ENCODE measurements at regions not wholly inside any gene's neighbourhood (a gene's known extent, or its start where the extent isn't known, plus 50 kb on each side); places are given as distances from the start of the nearest gene placed in this dataset.

DNA sequence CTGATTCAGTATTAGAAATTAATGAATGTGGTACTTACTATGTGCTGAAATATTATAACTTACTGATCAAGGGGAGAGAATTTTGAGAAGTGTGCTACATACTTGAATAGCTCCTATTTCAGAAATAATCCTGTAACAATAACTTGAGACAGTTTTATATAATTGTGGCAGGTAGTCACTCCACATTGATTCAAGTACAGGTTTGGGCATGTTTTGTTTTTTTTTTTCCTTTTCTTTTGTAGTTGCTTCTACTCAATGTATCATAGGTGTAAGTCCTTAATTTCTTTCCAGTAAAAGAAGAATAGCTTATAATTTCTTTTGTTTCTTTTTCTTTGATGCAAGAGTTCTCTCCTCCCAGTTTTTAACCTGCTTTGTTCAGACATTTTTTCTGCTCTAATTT is 86.1 kb upstream of the ADGRL2 start:
- DNase-seq (ENCODE audit: low read depth, low spot score) = no peak
- Mint-ChIP-seq H3K4me1 (no peaks in the 10 kb centered on the region), H3K4me3 (no peak overlapping the region), H3K27ac (ENCODE audit: unreplicated experiment) (no peak overlapping the region), H3K9me3 (no peaks in the 10 kb centered on the region), H3K36me3 (ENCODE audit: low read depth) (no peaks in the 10 kb centered on the region), H3K27me3 (ENCODE audit: low read depth) (no peaks in the 10 kb centered on the region)
- TF ChIP-seq, protein P1, sequence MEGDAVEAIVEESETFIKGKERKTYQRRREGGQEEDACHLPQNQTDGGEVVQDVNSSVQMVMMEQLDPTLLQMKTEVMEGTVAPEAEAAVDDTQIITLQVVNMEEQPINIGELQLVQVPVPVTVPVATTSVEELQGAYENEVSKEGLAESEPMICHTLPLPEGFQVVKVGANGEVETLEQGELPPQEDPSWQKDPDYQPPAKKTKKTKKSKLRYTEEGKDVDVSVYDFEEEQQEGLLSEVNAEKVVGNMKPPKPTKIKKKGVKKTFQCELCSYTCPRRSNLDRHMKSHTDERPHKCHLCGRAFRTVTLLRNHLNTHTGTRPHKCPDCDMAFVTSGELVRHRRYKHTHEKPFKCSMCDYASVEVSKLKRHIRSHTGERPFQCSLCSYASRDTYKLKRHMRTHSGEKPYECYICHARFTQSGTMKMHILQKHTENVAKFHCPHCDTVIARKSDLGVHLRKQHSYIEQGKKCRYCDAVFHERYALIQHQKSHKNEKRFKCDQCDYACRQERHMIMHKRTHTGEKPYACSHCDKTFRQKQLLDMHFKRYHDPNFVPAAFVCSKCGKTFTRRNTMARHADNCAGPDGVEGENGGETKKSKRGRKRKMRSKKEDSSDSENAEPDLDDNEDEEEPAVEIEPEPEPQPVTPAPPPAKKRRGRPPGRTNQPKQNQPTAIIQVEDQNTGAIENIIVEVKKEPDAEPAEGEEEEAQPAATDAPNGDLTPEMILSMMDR (conservative IDR thresholded peaks at IDR 0.05) = no peak

DNA sequence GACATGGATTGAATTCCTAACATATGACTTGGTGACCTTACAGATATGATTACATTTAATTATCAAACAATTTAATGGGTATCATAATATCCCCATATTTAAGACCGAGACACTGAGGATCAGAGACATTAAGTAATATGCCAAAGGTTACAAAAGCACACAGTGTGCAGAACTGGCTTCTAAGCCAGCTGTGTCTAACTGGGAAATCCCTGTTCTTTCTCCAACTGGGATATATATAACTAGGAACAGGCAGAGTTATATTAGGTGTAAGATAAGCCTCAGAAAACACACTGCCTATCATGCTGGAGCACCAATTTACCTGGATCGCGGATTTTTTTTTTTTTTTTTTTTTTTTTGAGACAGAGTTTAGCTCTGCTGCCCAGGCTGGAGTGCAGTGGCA is 88.3 kb upstream of the ADGRL2 start:
- Mint-ChIP-seq H3K4me3 (no peak overlapping the region), H3K9me3 (no peaks in the 10 kb centered on the region), H3K36me3 (ENCODE audit: low read depth) (no peaks in the 10 kb centered on the region), H3K27ac (ENCODE audit: unreplicated experiment) (no peak overlapping the region), H3K27me3 (ENCODE audit: low read depth) (no peaks in the 10 kb centered on the region), H3K4me1 (no peaks in the 10 kb centered on the region)
- TF ChIP-seq, protein P1 (conservative IDR thresholded peaks at IDR 0.05) = no peak
- DNase-seq (ENCODE audit: low read depth, low spot score) = no peak

DNA sequence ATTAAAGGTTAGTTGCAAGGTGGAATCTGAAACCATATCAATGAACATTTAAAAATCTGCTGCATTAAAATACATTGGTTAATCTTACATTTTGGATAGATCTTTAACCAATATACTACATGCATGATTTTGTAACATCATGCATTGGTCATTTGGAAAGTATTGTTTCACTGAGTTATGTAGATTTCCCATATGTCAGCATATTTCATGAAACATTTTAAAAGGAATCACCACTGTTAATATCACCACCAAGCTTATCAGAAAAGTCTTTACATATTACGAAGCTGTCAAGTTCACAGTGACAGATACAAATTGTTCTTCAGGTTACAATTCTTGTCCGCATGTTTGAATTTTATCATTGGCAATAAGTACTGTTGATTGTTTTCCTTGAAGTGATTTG is 89.9 kb upstream of the ADGRL2 start:
- no peak overlapping the region for H3K27ac Mint-ChIP-seq (ENCODE audit: unreplicated experiment)

DNA sequence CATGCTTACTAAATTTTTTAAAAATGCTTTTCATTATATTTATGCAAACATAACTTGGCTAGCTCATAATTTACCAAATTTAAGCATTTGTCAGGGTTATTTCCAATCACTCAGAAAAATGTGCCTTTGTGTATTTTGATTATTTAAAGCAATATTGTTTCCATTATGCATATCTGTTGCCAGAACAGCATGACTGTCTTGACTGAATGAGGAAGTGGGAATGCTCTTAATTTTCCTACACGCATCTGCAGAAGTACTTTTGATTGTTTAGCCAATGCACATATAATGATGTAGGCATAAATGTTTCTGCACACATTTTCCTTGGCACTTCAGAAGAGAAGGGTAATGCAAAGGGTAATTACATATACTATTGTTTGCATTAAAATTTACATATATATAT is 92.5 kb upstream of the ADGRL2 start:
- Mint-ChIP-seq H3K9me3 (no peaks in the 10 kb centered on the region), H3K27ac (ENCODE audit: unreplicated experiment) (no peak overlapping the region), H3K4me1 (no peaks in the 10 kb centered on the region), H3K4me3 (no peak overlapping the region), H3K27me3 (ENCODE audit: low read depth) (no peaks in the 10 kb centered on the region), H3K36me3 (ENCODE audit: low read depth) (no peaks in the 10 kb centered on the region)
- DNase-seq (ENCODE audit: low read depth, low spot score) = no peak
- TF ChIP-seq, protein P1 (conservative IDR thresholded peaks at IDR 0.05) = no peak

More for the DNA sequence above, 89.9 kb upstream of the ADGRL2 start:
- H3K9me3 Mint-ChIP-seq = no peaks in the 10 kb centered on the region
- TF ChIP-seq, protein P1 (conservative IDR thresholded peaks at IDR 0.05) = no peak
- no peaks in the 10 kb centered on the region for H3K4me1 Mint-ChIP-seq
- DNase-seq (ENCODE audit: low read depth, low spot score) = no peak
- H3K4me3 Mint-ChIP-seq = no peak overlapping the region
- H3K36me3 Mint-ChIP-seq (ENCODE audit: low read depth) = no peaks in the 10 kb centered on the region
- H3K27me3 Mint-ChIP-seq (ENCODE audit: low read depth) = no peaks in the 10 kb centered on the region

DNA sequence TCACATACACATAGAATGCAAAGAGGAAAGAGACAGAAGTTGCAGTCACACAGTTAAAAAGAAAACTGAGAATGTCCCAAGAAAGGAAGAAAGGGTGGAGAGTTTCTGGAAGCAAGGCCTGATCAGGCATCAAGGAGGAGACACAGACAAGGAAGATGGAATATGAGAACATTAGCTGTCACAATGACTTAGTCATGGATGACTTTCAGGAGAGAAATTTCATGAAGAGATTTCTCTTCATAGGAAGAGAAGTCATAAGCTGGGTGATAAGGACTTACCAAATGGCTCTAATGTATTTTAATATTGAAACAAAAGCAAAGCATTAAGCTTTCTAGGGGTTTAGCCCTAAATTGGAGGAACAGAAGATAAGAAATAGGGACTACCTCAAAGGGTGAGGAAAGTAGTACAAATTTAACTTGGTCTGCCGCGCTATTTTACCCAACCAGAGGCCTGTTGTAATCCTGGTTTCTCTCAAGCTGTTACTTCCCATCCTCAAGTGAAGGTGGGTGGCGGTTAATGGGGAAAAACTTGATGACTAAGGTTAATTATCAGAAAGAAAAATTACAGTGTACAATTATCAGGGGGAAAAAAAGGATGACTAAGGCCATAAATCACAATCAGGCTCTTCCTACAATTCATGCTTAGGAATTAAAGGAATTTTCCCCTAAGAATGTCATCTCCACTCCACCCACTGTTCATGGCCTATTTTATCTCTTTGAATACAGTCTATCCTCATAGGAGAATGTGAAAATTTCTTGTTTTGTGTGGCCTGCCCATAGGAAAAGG is 93.9 kb upstream of the ADGRL2 start:
- Mint-ChIP-seq H3K36me3 (ENCODE audit: low read depth) (no peaks in the 10 kb centered on the region), H3K4me1 (no peaks in the 10 kb centered on the region), H3K4me3 (no peak overlapping the region), H3K27ac (ENCODE audit: unreplicated experiment) (no peak overlapping the region), H3K9me3 (peaks cover 3% of the 10 kb centered on the region), H3K27me3 (ENCODE audit: low read depth) (no peaks in the 10 kb centered on the region)
- TF ChIP-seq, protein P1 (conservative IDR thresholded peaks at IDR 0.05) = no peak
- DNase-seq (ENCODE audit: low read depth, low spot score) = no peak
